ENCODE measurements at regions not wholly inside any gene's neighbourhood (a gene's known extent, or its start where the extent isn't known, plus 50 kb on each side); places are given as distances from the start of the nearest gene placed in this dataset.

DNA sequence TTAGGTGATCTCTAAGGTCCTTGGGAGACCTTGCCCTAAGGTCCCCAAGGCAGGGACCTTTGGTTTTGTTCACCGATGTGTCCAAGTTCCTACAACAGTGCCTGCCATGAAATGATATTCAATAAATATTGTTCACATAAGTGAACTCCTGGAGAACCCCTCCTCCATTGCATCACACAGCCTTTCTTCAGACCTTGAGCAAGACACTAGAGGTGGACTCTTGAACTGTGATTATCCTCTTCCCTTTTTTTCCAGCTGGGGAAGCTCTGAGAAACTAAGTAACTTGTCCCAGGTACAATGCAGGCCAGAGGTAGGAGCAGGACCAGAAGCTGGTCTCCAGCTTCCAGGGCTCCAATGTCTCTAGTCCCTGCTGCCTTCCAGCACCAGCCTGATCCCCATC, 76.6 kb upstream of the LMO1 start:
- no peak for DNase-seq

DNA sequence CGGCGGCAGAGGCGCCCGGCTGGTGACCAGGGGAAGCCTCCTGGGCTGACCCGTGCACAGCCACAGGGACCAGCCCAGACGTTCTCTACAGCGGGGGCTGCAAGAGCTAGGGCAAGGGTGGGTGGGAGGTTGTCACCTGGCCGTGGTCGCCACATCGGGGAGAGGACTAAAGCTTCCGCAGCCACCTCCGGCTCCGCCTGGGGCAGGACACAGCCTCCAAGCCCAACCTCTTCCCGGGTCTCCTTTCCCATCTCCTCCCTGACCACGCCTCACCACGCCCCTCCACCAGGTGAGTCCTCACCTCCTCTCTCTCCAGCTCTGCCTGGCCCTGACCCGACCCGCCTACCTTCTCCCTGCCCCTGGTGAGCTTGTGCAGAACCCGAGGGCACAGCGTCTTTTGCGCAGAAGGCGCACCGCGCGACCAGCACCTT, 75.9 kb upstream of the LMO1 start:
- no peak for DNase-seq

DNA sequence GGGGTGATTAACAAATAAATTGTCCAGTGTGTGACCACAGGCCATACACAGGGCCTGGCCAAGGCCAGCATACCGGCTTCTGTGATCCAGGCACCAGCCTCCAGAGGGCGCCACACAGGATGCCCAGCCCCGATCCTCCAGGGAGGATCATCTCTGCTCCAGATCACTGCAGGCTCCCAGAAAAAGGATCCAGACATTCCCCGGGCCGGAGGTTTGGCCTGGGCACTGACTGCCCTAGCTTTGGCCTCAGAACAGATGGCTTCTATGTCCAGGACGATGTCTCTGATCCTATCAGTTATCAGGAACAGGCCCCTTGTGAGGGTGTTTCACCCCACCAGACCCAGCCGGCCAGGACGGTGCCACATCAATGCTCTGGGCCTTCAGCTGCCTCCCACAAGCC, 74.5 kb upstream of the LMO1 start:
- peak; percentile 7 for DNase-seq

DNA sequence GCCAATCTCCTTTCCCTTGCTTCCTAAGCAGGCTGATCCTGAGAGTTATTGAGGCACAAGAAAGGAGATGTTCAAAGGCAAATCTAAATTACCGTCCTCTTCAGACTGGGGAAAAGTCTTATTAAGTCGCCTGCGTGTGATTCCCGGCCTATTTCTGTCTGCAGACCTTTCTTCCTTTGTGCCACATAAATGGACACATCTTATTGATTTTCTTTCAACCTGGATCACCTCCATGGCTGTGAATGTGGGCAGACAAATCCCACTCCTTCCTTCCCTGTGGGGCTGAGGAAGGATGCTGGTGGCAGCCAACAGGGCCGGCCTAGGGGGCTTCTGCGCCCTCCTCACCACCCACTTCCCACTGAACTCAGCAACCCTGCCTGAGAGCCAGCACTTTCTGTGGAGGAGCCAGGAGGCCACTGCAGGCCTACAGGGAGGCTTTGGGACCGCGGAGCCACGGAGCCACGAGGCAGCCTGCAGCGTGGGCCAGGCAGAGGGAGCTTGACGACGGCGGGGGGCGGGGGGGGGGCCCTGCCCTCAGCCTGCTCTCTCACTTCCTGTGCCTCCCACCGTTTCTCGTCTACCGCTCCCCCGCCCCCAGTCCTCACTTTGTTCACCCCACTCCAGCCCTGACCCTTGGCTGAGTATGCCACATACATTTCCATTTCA, 73.6 kb upstream of the LMO1 start:
- DNase-seq, result no peak

DNA sequence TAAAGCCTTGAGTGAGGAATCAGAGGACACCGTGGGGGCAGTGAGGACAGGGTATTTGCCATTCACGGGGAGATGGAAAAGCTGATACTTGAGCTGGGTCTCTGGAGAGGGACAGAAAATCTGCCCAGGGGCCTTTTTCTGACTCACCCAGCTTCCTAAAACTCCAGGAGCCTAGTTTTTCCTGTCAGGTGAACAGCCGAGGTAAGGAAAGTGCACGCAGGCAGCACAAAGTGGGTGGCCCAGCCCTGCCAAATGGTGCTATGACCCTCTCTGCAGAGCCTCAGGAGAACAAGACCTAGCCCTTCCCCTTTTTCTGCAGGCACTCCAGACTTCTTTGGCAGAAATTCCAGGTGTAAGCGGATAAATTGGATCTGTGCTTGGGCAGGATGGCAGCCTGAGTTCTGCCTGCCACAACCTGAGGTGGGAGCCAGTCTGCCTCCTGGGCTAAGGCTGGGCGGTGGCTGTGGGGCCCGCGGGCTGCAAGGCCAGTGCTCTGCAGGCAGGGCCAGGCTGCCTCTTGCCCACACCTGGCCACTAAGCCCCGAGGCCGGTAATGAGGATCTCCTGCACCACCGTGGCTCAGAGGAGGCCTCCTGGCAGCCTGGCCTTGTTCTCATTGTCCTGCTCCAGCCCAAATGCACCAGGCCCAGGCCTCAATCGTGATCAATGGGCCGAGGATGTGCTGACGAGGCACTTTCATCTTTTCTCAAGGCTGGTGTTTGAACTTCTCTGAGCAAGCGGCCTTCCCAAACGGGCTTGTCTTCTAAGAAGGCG, 72.9 kb upstream of the LMO1 start:
- DNase-seq, result no peak

DNA sequence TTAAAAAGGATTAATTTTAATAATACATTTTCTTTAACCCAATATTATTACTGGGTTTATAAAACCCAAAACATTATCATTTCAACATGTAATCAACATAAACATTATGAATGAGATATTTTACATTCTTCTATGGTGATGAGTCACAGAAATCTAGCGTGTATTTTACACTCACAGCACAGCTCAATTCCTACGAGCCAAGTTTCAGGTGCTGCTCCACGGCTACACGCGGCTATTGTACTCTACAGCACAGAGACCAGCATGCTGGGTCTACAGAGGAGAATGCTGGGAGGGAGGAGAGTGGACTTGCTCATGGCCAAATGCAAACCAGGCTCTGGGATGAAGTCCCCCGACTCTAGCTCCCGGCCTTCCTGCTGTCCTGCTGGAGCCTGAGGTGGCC, 72.0 kb upstream of the LMO1 start:
- DNase-seq, result no peak

DNA sequence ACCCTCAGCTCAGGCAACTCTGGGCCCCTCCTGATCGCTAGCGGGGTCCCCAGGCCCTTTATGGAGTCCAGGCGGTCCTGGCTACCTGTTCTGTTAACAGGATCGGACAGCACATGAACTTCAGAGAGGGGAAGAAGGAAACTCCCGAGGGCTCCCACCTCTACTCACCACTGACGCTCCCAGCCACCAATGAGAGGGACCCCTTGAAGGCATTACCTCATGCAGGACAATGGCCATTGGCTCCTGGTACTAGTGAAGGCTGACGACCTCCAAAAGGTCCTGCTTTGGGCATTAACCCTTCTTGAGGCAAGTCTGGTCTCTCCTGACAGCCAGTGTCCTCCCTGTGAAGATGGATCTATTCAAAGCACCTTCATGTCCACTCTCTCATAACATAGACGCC, 71.5 kb upstream of the LMO1 start:
- no peak for DNase-seq

DNA sequence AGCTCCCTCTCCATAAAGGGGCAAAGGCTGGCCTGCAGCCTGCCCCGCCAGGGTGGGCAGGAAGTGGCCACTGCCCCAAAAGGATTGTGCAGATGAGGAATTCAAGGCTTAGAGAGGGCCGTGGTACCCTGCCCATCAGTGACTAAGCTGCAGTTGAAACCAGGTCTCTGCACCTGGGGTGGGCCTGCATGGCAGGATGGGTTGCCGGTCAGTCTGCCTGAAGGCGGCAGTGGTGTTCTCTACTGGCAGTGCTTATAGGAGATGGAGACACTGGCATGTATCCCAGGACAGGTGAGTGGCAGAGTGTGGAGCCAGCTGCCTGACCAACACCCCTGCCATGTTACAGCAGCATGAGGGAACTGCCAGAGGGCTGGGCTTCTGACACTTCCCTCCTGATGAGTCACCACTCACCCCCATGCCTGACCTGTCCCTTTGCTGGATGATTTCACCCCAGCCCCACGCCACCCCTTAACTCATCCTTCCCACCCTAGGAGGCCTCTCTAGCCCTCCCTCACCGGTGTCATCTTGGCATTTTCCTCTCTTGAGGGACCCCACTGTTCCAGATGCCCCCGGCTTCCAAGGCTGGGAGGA, 70.2 kb upstream of the LMO1 start:
- no peak for DNase-seq

DNA sequence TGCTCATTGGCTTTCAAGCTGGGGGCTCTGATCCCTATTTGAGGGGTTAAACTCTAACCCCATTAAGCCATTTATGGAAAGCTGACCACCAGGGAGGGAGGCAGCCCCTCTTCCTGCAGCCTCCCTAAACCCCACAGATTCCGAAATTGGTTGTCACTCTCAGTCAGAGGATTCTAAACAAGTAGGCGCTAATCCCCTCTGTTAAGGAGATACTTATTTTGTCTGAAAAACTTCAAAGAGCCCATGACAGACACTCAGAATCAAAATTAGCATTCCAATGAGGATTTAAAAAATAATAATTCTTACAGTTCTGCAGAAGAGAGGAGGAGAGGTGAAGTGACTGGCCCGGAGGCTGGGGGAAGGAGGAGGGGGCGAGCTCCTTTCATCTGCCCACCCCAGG, 69.7 kb upstream of the LMO1 start:
- no peak for DNase-seq

DNA sequence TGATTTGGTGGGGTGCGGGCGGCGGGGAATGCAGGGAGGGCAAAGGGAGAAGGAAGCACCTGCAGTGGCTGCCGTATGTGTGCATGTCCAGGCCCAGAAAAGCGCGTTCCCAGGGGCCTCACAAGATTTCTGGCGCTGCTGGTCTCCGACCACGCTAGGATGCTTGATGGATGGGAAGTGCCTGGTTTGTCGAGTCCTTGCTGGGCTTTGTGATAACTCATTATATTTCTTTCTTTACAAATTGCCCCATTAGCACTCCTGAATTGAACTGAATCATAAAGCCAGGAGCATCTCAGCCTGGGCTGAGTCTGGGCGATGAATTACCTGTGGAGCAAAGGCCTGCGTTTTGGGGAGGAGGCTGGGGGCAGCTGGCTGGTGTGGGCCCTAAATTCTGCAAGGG, 69.2 kb upstream of the LMO1 start:
- no peak for DNase-seq

DNA sequence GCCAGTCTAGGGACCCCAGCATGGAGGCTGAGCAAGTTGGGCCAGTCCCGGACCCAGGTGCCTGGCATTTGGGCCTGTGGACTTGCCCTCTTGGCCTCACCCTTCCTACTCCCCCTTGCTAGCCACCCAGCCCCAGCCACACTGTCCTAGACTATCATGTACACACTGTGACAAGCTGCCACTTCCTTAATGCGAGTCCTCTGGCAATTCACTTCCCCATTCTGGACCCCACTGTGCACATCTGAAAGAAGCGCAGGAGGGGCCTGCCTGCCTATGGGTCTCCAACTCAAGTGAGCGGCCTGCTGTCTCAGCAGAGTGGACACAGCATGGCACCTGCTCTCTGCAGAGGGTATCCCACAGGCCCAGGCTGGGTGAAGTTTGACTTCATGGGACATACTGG, 68.5 kb upstream of the LMO1 start:
- DNase-seq, result no peak

DNA sequence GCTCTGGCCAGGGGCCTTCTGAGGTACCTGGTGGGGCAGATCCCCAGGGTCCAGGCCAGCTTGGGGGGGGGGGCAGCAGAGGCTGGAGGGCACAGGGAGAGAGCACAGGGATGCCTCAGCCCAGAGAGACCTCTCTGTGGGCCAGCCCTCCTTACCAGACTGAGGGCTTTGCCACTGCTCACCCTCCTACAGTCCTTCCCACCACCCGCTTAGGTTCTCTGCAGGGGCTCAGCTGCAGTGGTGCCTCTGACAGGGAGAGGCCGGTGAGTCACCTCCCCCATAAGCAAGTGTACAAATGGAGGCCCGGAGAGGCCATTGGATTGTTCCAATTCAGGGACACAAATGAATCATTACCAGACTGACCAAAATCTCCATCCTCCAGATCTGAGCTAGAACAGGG, 68.1 kb upstream of the LMO1 start:
- DNase-seq, result no peak

DNA sequence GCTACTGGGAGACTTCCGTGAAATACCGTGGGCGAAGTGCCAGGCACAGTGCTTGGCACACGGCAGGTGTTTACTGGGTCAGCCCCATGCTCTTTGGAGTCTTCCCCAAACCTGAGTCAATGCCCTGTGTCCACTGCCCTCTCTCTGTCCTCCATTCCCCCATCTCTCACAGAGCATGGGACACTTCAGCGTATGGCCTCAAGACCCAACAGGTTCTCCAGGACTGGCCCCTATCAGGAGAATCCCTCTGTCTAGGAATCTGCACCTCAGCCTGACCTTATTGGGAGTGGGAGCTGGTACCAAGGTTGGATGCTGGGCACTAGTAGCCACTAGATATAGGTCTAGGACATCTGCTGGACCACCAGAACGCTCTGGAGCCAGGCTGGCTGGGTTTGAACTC, 67.2 kb upstream of the LMO1 start:
- DNase-seq, result no peak

DNA sequence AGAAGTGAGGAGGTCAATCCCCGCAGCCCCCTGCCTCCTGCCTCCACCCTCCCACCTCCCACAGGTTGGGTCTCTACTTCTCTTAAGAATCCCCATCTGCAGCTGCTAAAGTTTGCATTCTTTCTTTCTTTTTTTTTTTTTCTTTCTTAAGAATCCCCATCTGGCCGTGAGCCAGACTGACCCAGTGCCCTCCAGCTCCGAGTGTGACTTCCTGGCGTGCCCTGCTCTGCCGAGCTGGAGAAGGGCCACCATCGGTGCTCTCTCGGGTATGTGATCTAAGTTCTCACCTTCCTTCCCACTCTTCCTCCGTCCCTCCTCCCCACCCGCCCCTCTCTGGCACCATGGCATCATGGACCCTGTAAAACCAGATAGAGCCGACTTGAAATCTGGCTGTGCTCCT, 66.7 kb upstream of the LMO1 start:
- DNase-seq, result no peak

DNA sequence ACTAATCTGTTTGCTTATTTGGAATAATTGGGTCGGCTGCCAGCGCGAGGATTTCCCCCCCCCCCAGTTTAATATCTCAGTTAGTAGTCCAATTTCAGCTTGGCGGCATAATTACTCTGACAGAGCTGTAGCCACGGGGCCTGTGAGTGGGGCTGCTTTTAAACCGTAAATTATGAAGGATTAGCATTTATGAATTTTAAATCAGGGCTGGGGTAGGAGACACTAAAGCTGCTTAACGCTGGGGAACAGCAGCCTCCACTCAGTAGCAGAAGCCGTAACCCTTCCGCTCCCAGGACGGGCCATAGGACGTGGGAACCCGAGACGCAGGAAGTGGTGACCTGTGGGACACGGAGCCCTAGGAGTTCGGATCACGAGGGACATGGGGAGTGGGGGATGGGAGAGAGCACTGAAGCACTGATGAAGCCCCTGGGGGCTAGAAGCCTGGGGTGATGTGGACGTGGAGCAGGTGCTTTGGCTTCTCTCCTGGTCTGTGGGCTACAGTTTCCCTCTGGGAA, 66.2 kb upstream of the LMO1 start:
- no peak for DNase-seq

DNA sequence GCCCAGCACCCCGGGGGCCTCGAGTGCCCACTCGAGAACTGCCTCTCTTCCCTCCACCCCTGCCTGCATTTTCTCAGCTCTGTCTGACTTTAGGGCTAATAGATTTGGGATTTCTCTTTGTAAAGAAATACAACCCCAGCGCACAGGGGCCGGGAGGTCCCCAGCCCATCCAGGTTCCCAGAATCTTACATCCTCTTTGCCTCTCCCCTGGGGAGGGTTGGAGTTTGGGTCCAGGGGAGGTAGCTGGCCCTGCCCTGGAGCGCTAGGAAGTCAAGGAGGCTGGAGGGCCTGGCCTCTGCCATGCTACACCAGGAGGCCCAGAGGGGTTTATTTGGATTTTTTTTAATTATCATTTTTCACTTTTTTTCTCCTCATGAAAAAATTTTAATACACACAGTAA, 65.7 kb upstream of the LMO1 start:
- no peak for DNase-seq

DNA sequence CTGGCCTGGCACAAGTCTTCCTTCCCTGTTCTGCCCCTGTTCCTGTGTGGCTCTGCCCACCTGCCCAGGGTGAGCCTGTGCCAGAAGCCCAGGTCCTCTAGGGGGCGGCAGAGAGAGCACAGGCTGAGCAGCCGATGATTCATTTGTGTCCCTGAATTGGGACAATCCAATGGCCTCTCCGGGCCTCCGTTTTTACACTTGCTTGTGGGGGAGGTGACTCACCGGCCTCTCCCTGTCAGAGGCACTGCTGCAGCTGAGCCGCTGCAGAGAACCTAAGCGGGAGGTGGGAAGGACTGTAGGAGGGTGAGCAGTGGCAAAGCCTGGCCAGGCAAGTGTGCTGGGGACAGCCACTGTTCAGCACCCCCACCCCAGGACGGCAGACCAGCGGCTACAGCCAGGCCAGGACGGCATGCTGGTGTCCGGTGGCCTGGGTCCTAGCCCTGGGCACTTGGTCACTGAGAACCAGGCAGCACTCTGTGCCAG, 65.2 kb upstream of the LMO1 start:
- peak; percentile 70 for DNase-seq

DNA sequence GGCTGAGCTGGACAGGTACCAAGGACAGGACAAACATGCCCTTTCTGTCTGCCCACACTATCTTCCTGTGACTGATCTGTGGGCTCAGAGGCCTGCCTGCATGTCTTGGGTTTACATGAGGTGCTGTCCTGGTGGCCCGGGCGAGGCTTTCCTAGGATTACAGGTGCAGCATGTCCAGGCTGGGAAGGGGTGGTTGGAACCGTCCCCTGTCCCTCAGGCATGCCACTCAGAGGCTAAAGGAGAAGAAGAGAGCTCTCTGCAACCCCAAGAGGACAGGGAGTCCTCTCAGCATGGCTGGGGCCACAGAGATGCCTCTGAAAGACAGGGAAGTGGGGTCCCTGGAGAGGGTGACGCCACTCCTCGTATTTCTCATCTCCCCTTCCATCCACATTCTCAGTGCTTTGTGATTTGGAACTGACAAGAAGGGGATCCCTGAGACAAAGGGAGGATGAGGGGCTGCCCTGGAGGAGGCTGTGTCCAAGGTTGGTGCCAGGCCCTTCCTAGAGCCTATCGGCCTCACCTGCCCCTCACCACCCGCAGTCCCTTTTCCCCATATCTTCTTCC, 64.6 kb upstream of the LMO1 start:
- DNase-seq, result no peak

DNA sequence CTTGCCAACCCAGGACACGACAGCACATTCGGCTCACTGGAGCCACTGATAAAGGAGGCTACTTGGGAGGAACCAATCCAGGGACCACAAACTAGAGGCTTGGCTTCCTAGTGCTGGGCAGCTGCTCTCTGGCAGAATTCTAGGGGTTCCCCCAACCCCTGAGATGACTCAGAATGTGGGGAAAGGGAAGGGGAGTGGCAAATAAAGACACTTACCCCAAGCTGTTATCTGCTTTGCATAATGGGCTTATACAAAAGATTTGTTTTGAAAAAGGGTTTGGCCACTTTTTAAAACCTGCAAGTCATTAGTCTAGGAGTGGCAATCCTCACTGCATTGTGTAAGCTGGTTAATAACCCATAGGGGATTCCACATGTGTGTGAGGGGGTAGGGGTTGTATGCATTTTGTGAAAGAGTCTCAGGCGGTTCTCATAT, 64.1 kb upstream of the LMO1 start:
- DNase-seq, result no peak

DNA sequence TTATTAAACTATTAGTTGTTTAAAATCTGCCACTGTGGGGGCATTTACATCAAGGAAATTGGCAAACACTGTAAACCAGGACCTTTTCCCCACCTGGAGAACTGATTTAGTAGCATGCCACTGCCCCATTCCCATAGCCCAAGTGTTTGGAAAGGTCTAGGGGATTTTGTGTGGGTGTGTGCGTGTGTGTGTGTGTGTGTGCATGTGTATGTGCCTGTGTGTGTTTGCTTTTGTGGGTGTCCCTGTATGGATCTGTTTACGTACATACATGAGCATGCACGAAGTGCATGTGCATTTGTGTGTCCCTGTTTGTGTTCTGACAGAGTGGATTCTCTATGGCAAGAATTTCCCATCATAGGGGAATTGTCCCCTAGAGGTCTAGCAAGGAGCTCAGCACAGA, 62.7 kb upstream of the LMO1 start:
- no peak for DNase-seq

DNA sequence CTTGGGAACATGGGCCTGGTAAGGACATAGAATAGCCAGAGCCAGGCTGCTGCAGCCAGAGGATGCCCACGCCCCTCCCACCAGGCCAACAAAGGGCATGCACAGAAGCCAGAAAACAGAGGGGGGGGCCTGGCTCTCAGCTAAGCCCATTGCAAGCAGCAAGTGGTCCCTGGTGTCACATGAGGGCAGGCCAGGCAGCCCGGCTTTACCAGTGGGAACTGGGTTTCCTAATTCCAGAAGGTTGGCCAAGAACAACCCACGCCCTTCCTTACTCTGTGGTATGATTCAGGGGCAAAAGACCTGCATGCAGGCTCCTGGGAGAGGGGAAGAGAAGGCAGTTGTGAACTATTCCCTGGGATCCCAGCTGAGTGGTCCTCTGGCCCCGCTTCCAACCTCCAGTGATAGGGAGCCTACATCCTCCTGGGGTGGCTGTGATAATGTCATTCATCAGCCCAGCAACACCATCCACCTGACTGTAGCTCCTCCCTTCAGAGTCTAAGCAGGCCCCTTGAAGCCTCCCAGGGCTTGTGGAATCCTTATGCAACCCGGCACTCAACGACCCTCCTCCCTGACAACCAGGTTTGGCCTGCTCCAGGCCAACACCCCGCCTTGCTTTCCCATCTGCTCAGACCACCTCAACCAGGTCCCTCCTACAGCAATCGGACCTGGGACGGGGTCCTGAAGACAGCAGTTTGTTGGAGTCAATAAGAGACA, 62.1 kb upstream of the LMO1 start:
- DNase-seq, result no peak

DNA sequence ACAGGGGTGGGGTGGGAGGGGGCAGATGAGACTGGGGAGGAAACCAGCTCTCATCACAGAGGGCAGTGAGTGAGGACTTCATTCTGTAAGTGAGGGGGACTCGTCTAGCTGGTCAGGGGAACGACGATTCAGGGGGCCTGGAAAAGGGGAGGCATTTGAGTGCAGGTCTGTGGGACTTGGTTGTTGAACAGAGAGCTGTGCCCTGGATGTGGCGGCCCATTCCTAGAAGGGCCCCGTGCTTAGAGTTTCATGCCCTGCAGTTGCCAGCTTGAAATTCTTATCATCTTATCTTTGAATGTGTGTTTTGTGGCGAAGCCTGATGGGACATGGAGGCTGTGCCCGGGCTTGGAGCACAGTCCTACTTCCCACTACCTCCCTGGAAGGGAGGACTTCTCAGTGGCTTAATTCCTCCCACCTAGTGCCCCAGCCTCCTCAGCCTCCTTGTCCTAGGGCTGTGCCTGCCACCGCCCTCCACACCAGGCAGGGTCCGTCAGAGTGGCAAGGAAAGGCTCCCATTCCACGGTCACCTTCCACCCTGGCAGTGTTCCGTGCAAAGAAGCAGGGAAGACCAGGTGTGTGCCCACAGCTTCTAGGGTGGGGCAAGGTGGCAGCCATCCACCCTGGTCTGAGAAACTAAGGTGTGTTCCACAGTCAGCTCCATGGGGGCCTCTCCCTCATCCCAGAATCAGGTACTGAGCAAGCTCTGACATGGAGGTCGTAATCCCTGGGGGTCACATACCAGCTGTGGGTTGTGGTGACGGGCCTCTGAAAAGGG, 59.7 kb upstream of the LMO1 start:
- no peak for DNase-seq

All from stimulated activated CD4-positive, alpha-beta T cell treated with anti-CD3 and anti-CD28 coated beads, Interleukin-4, amount 100 ng/mL, for 24 hours (primary cell).